Osteocyte (in vitro differentiated cells): ENCODE measurements at regions not wholly inside any gene's neighbourhood (a gene's known extent, or its start where the extent isn't known, plus 50 kb on each side); places are given as distances from the start of the nearest gene placed in this dataset.

Experiments
- DNase-seq: peaks from one replicate; pipeline ENCODE4 v3.0.0; 2021; ENCODE audit warnings: mixed read lengths; ENCODE audit not compliant: unreplicated experiment; ENCODE audit errors: extremely low spot score
- H3K27ac Mint-ChIP-seq: one replicate; pipeline ENCODE4 v1.8.0; 2021; ENCODE audit warnings: mild to moderate bottlenecking, mixed read lengths; ENCODE audit not compliant: unreplicated experiment
- H3K27me3 Mint-ChIP-seq: one replicate; pipeline ENCODE4 v1.8.0; 2021; ENCODE audit warnings: mixed read lengths; ENCODE audit not compliant: unreplicated experiment
- H3K36me3 Mint-ChIP-seq: one replicate; pipeline ENCODE4 v1.8.0; 2021; ENCODE audit warnings: mixed read lengths; ENCODE audit not compliant: unreplicated experiment
- H3K4me1 Mint-ChIP-seq: one replicate; pipeline ENCODE4 v1.8.0; 2021; ENCODE audit warnings: mixed read lengths; ENCODE audit not compliant: unreplicated experiment
- H3K4me3 Mint-ChIP-seq: one replicate; pipeline ENCODE4 v1.8.0; 2021; ENCODE audit warnings: mild to moderate bottlenecking, moderate library complexity, mixed read lengths; ENCODE audit not compliant: unreplicated experiment
- H3K9me3 Mint-ChIP-seq: one replicate; pipeline ENCODE4 v1.8.0; 2021; ENCODE audit warnings: mixed read lengths; ENCODE audit not compliant: unreplicated experiment
- CTCF ChIP-seq: fragments of 200-600 bp; sonication (generic); IDR thresholded peaks from 2 replicates; pipeline ENCODE4 v1.5.0; 2021; ENCODE audit warnings: antibody characterized with exemption, mild to moderate bottlenecking, moderate library complexity

- no peak for TF ChIP-seq CTCF
- no peak for DNase-seq
- Mint-ChIP-seq H3K36me3 (no peaks in the 10 kb centered on the region), H3K27me3 (peaks cover 5% of the 10 kb centered on the region), H3K9me3 (peaks cover 4% of the 10 kb centered on the region), H3K4me1 (no peaks in the 10 kb centered on the region), H3K4me3 (no peak overlapping the region), H3K27ac (no peak overlapping the region)
Observed at GRCh38 chr11:100467821-100468508, 219.1 kb upstream of the ARHGAP42 start.

- no peaks in the 10 kb centered on the region for H3K36me3 Mint-ChIP-seq
- H3K27me3 Mint-ChIP-seq, result peaks cover 5% of the 10 kb centered on the region
- H3K9me3 Mint-ChIP-seq, result peaks cover 4% of the 10 kb centered on the region
- no peak overlapping the region for H3K4me3 Mint-ChIP-seq
- no peak overlapping the region for H3K27ac Mint-ChIP-seq
- no peak for DNase-seq
- no peaks in the 10 kb centered on the region for H3K4me1 Mint-ChIP-seq
- TF ChIP-seq CTCF, result no peak
Observed at GRCh38 chr11:100469835-100470234, 217.3 kb upstream of the ARHGAP42 start.

GRCh38 chr11:100472727-100473389 lies 214.2 kb upstream of the ARHGAP42 start:
- H3K4me1 Mint-ChIP-seq, result no peaks in the 10 kb centered on the region
- no peaks in the 10 kb centered on the region for H3K36me3 Mint-ChIP-seq
- H3K9me3 Mint-ChIP-seq, result no peaks in the 10 kb centered on the region
- H3K4me3 Mint-ChIP-seq, result no peak overlapping the region
- peaks cover 5% of the 10 kb centered on the region for H3K27me3 Mint-ChIP-seq
- TF ChIP-seq CTCF, result no peak
- no peak for DNase-seq
- H3K27ac Mint-ChIP-seq, result no peak overlapping the region

GRCh38 chr11:100473390-100473740 lies 213.7 kb upstream of the ARHGAP42 start:
- H3K27ac Mint-ChIP-seq, result no peak overlapping the region
- H3K4me1 Mint-ChIP-seq, result no peaks in the 10 kb centered on the region
- H3K9me3 Mint-ChIP-seq, result no peaks in the 10 kb centered on the region
- no peak for DNase-seq
- H3K4me3 Mint-ChIP-seq, result no peak overlapping the region
- H3K27me3 Mint-ChIP-seq, result peaks cover 5% of the 10 kb centered on the region
- no peak for TF ChIP-seq CTCF
- no peaks in the 10 kb centered on the region for H3K36me3 Mint-ChIP-seq

GRCh38 chr11:100484948-100485347 lies 202.1 kb upstream of the ARHGAP42 start:
- DNase-seq, result no peak
- Mint-ChIP-seq H3K4me1 (no peaks in the 10 kb centered on the region), H3K27ac (no peak overlapping the region), H3K36me3 (no peaks in the 10 kb centered on the region), H3K9me3 (peaks cover 11% of the 10 kb centered on the region), H3K4me3 (no peak overlapping the region), H3K27me3 (peaks cover 3% of the 10 kb centered on the region)
- TF ChIP-seq CTCF, result no peak
